ENCODE measurements at regions not wholly inside any gene's neighbourhood (a gene's known extent, or its start where the extent isn't known, plus 50 kb on each side); places are given as distances from the start of the nearest gene placed in this dataset.

DNA sequence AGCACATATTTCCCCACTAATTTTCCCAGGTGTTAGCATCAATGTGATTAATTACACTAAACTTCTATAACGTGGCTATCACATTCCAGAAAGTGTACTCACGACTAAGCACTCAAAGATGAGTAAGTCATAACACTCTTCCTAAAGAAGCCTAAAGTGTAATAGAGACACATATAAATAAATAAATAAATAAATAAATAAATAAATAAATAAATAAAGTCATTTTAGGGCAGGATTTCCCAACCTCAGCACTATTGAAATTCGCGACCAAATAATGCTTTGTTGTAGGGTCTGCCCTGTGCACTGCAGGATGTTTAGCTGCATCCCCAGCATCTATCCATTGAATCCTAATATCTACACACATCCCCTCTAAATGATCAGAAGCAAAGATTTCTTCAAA, 390.9 kb downstream of the CDH7 start:
- DNase-seq (ENCODE audit: low read depth): no peak

DNA sequence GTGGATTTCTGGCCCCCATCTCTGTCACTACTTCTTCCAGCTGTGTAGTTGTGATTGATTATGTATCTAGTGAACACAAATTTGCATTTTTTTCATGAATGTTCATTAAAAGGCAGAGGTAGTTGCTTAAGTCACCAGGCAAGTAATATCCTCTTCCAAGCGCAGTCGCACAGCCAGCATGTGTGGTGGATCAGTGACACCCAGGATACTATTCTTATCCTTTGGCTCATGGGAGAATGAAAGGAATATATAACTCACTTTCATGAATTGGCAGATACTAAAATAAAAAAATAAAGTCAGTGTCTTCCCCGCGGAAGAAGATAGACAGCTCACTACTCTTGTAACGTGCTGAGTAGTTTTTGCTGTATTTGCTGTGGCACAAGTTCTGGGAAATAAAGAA, 387.8 kb downstream of the CDH7 start:
- DNase-seq (ENCODE audit: low read depth): no peak

DNA sequence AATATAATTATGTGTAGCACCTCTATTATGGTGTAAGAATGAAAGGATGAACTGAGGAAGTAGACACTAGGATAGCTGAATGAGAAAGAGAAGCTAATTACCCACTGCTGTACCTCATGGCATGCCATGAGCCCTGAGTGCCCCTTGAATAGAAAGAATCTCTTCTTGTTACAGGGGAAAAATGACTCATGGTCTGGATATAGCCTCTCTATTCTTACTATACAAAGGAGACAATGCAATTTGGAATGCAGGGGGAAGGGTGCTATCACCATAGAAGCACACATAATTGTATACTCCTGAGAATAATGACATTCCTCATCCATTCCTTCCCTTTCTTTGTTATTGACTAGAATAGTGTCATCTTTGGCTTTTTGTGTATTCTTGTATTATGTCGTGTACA, 385.2 kb downstream of the CDH7 start:
- DNase-seq (ENCODE audit: low read depth): no peak

DNA sequence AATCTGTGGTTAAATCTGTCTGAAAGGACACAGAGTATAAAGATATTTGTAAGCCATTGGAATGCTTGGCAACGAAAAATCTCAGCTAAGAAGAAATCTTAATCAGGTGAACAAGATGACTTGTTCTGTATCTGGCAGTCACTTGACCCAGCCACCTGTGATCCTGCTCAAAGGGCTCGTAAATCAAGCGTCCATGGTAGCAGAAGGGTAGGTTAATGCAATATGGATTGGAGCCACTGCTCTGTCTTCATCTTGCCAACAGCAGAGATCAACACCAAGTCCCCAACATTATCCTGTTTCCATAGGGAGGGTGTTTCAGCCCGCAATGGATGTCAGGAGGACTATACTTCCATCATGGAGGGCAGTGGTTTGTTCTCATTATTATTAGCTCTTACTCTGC, 378.4 kb downstream of the CDH7 start:
- DNase-seq (ENCODE audit: low read depth): no peak

DNA sequence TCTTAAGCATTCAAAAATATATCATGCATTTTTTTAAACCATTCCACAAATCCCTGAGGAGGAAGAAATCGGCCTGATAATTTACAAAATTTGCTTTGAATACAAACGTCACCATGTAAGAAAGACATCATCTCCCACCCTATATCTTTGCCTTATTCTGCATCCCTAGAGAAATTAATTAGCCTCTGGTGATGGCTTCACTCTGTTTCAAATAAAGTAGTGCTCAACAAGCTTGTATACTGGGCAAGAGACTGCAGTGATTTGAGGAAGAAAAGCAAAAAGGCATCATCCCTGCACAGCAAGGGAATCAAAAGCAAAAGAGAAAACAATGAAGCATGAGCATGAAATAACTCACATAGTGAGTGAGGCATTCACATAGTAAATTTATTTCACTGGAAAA, 375.5 kb downstream of the CDH7 start:
- DNase-seq (ENCODE audit: low read depth): no peak

DNA sequence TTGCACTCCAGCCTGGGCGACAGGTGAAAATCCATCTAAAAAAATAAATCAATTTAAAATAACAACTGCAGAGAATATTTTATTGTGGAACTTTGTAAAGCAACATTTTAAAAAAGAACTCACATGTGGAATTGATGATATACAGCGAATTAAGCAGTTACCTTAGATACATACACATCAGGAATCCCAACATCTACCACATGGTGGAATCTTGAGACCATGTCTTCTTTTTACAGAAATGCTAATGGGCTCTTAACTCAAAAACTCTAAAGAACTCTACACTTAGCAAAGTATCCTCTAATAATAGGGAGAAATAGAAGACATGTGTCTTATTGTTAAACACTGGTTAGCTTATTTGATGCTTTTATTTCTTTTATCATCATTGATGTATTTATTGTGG, 373.6 kb downstream of the CDH7 start:
- no peak for DNase-seq (ENCODE audit: low read depth)

DNA sequence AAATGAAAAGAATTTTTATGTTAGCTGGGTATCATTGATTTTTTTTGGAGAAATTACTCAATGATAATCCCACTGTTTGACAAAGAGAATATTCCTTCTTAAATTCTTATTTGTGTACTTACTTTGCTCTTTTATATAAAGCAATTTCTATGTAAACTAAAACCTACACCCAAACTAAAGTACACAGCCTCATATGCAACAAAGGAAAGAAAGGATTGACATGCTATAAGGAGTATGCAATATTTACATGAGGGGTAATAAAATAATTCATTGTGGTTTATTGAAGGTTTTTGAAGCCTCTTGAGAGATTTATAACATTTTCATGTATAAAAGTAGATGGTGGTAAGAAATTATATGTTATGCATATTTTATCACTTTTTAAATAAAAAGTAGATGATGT, 368.5 kb downstream of the CDH7 start:
- DNase-seq (ENCODE audit: low read depth): no peak

DNA sequence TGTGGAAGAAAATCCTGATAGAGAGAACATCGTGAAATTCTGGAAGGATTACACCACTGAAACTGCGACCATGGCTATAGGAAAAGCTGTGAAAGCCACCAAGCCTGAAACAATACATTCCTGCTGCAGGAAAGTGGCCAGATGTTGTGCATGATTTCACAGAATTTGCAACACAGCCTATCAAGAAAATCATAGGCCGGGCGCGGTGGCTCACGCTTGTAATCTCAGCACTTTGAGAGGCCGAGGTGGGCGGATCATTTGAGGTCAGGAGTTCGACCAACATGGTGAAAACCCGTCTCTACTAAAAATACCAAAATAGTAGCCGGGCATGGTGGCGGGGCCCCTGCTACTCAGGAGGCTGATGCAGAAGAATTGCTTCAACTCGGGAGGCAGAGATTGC, 360.2 kb downstream of the CDH7 start:
- DNase-seq (ENCODE audit: low read depth): no peak

DNA sequence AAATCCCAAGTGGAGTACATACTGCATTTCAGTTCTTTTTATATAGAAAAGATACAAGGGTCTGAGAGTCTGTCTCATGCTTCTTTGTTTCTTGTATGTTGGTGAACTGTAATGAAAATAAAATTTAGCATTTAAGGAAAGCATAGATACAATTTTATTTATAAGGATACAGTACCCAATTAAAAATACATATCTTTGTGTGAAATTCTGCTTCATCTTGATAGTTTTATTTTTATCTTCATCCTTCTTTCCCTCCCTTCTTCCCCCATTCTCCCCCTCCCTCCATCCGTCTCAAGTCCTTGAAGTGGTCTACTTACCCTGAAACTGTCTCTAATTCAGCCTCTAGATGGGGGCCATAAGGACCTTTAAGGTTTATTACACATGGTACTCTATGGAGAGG, 359.8 kb downstream of the CDH7 start:
- DNase-seq (ENCODE audit: low read depth): no peak

DNA sequence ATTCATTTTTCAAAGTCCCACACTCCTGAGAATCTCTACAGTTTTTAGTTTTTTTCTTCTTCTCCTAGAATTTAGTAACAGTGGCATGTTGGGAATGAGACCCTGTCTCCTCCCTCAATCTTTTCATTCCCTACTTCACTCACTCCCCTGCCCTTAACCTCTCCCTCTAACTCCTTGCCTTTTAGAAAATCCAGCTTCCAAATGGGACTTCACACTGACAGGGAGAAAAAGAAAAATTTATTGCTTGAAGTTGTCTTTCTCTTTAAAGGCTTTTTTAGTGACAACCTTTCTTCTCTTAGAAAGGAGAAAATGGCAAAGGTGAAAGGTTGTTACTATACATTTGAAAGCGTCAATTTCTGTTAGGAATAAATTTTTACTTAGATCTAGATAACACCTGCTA, 359.2 kb downstream of the CDH7 start:
- no peak for DNase-seq (ENCODE audit: low read depth)

DNA sequence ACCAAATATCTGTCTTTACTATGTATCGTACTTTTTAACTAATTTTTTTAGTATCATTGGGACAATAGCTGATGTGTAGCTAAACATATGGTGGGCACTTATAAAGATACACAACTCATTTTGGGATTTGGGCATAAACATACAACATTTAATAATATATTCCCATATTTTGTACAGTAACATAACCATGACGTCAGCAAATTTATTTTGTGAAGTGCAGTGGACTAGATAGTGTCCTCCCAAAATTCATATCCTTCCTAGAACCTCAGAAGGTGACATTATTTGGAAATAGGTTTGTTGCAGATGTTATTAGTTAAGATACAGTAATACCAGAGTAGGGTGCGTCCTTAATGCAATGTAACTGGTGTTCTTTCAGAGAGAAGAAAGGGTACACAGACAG, 356.7 kb downstream of the CDH7 start:
- DNase-seq (ENCODE audit: low read depth): no peak

DNA sequence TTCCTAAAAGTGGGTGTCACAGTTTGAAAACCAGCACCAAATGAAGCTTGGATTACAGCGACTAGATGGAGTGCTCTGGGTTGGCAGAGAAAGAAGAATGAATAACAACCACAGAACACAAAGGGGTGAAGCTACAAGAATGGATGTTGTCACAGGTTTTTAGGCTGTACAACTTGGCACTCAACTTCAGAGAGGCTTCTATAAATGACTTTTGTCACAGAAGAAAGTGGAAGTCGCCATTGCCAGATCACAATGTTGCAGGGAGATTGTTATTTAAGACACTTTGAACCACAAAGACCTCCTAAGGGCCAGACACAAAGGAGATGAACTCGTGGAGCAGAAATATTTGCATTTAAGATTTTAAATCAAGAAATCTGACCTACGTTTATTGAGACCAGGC, 354.2 kb downstream of the CDH7 start:
- no peak for DNase-seq (ENCODE audit: low read depth)

DNA sequence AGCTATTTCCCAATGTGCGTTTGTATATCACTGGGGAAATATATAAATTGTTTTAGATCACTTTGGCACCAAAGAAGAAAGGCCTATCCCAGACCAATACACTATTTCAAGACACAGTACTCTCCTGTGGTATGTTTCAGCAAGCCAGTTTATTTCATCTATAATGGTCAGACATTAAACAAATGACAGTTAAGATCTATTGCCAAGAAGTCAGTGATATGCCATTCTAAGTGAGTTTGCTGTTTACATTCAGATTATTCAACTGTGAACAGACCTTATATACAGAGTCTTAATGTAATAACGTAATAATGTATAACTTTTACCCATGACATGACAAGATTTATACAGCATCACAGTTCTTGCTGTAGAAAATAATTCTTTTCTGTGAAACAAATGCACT, 352.7 kb downstream of the CDH7 start:
- no peak for DNase-seq (ENCODE audit: low read depth)

DNA sequence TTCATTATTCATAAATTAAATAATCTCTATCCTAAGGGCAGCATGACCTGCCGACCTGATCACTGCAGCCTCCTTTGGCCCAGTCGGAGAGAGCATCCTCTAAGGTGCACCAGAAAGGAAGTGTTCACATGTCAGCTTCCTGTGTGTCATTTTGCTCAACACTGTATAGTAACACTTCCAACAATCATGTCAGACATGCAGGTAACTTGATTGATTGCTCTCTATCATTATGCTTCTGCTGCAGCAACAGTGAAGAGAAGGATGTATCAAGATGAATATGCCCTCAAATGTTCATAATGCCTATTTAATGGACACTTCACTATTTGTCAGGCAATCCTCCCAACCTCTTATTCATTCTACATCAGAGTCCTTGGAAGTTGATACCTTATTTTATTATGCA, 332.3 kb downstream of the CDH7 start:
- DNase-seq (ENCODE audit: low read depth): no peak

DNA sequence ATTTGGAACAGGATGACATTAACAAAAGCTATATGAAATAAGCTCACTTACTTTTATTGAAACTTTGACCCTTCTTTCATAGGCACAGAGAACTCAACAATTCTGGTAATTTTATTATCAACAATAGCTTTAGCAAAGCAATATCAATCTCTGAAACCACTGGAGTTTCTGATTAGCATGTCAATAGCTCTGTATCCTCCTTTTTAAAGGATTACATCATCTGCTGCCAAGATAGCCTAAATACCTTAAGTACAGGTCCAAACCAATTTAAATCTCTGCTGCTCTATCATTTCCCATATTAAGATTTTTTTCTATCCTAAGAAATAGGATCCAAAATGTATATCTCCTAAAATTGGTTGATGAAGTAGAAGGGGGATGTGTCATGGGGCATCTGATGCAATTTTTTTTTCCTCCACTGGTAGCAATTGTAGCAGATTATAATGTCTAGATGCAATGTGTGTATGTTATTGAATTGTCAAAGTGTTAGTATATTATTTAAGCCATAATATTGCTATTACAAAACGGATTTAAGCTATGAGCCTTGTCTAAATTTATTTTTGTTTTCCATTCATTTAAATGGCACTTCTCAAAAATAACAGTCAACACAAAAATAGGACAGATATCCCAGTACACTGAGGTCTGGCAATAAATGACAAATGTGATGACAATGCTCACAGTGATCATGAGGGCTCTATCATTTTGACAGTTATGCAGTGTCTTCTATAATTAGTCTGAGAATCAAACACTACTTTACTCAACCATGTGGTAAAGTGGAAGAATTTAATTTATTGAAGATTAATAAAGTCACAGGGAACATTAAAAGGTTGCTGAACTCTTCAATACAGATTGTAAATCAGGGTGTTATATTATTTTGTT, 328.4 kb downstream of the CDH7 start:
- no peak for DNase-seq (ENCODE audit: low read depth)

DNA sequence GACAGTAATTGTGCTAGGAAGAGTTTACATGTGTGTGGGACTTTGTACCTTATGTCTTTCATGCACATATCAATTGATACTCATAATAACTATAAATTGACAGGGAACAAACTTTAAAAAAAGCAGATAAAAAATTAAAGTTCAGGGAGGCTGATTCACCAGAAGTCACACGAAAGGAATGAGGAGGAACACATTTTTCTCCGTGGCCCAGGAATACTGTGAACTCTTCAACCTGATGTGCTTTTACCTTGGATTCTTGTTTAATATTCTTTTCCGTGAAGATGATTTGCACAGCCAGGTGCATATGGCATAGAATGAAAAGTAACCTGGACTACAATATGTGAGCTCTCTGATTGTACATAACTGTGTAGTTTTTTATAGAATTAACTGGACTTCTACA, 326.3 kb downstream of the CDH7 start:
- DNase-seq (ENCODE audit: low read depth): no peak

DNA sequence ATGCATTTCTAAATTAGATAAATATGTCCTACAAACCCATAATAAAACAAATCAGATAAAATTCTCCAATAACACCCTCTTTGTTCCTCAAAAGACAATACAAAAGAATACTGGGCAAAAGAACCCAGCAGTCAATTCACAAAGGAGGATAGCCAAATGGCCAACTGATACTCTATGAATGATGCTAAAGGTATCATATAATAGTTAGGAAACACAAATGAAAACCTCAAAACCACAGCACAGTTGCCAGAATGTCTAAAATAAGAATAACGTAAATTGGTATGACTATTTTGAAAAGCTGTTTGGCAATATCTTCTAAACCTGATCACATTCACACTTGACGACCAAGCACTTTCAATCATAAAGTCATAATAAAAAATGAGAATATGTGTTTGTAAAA, 315.4 kb downstream of the CDH7 start:
- no peak for DNase-seq (ENCODE audit: low read depth)

DNA sequence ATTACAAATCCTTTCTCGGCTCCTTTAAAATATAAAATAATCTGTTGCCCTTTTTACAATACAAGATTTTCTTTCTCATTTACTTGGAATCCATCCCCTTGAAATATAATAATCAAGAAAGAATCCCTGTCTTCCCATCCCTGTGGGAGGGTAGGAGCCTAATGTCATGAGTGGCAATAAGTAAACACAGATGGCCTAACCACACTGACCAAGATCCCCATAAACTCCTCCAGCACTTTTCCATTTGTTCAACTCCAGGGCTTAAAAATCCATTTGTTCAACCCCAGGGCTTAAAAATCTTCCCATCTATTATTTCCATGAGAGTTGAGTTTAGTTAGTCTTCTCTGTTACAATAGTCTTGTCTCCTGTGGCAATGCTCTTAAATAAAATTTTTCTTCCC, 297.6 kb downstream of the CDH7 start:
- no peak for DNase-seq (ENCODE audit: low read depth)

DNA sequence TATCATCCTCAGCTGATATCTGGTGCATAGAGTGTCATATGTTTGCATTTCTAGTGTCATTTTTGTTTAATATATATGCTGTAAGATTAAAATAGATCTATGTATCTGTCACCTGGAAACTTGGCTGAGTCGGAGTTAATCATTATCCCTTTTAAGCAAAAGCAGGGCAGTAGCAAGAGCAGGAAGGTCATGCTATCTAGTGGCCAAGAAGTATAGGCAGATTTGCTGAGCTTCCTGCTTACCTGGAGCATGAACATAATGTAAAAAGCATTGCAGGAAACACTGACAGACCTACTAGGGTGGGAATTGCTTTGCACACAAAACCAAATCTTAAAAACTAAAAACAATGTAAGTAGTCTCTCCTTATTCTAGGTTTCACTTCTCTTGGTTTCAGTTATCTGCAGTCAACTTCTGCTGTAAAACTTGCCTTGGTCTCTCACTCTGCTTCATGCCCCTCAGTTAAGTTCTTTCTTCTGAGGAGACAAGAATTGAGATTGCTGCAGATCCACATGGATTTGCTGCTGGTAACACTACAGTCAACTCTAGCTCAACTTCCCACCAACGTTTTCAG, 295.3 kb downstream of the CDH7 start:
- DNase-seq (ENCODE audit: low read depth): no peak

DNA sequence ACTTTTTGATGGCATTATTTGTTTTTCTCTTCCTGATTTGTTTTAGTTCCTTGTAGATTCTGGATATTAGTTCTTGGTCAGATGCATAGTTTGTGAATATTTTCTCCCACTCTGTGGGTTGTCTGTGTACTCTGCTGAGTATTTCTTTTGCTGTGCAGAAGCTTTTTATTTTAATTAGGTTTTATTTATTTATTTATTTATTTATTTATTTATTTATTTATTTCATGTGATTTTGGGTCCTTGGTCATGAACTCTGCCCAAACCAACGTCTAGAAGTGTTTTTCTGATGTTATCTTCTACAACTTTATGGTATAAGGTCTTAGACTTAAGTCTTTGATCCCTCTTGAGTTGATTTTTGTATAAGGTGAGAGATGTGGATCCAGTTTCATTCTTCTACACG, 292.2 kb downstream of the CDH7 start:
- no peak for DNase-seq (ENCODE audit: low read depth)

DNA sequence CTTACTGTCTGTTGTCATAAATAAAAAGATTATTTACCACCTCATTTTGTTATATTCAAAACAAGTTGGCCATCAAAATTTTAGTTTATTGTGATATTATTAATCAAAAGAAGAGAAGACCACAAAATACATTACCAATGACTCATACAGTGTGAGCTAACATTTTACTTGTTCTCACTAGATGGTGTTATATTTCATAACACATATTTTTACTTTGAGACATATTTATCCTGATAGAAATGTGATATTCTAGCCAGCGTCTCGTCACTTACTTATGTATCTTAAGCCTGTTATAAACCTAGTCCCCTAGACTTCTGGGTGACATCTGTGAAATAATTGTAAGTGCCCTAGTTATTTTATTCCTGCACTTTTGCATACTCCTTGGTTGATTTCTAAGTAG, 263.2 kb downstream of the CDH7 start:
- peak; percentile 0 for DNase-seq (ENCODE audit: low read depth)

DNA sequence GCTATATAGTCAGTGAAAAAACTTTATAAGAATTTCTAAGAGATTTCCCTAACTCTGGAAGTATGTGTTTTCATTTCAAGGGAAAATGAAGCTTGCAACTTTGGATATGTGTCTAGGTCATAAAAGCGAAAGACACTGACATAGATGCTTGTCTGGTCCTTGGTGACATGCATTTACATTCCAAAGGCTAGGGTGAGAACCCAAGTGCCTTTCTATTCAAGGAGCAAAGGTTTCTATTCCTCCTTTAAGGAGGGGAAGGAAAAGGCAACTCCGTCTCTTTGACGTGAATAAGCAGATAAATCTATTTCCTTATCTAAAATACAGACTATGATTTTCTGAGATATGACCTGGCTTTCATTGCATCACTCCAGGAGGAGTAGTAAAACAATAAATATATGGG, 261.1 kb downstream of the CDH7 start:
- no peak for DNase-seq (ENCODE audit: low read depth)

DNA sequence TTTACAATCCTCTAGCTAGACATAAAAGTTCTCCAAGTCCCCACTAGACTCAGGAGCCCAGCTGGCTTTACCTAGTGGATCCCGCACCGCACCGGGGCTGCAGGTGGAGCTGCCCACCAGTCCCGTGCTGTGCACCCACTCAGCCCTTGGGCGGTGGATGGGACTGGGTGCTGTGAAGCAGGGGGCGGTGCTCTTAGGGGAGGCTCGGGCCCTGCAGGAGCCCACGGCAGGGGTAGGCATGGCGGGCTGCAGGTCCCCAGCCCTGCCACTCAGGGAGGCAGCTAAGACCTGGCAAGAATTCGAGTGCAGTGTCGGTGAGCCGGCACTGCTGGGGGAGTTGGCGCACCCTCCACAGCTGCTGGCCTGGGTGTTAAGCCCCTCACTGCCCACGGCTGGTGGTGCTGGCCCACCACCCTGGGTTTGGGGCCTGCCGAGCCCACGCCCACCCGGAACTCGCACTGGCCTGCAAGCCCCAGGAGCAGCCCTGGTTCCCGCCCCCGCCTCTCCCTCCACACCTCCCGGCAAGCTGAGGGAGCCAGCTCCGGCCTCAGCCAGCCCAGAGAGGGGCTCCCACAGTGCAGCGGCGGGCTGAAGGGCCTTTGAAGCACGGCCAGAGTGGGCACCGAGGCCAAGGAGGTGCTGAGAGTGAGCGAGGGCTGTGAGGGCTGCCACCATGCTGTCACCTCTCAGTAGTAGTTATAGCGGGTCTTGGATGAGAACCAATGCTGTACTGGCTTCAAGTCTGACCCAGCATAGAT, 255.2 kb downstream of the CDH7 start:
- DNase-seq (ENCODE audit: low read depth): no peak
